HG02938 (cell line): ENCODE measurements at regions not wholly inside any gene's neighbourhood (a gene's known extent, or its start where the extent isn't known, plus 50 kb on each side); places are given as distances from the start of the nearest gene placed in this dataset.
"Not testable (repeated sequence)": the region's sequence is repeated elsewhere in the genome, so short reads cannot be mapped to it uniquely, and the experiment has no call there.

Source experiments
- ATAC-seq: cut with Tn5 transposase; IDR thresholded peaks from one replicate; pipeline ENCODE4 v1.9.1; 2021; ENCODE audit warnings: mild to moderate bottlenecking, moderate library complexity; ENCODE audit not compliant: unreplicated experiment

DNA sequence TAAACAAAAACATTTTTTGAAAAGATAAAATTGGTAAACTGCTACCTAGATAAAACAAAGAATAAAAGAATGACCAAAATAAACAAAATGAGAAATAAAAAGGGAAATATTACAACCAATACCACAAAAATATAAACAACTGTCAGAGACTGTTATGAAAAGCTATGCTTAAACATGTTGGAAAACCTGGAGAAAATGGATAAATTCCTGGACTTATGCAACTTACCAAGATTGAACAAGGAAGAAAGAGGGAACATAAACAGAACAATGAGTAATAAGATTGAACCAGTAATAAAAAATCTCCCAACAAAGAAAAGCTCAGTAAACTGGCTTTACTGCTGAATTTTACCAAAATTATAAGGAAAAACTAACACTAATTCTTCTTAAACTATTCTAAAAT, 518.7 kb downstream of the GRXCR1 start:
- no peak for ATAC-seq

DNA sequence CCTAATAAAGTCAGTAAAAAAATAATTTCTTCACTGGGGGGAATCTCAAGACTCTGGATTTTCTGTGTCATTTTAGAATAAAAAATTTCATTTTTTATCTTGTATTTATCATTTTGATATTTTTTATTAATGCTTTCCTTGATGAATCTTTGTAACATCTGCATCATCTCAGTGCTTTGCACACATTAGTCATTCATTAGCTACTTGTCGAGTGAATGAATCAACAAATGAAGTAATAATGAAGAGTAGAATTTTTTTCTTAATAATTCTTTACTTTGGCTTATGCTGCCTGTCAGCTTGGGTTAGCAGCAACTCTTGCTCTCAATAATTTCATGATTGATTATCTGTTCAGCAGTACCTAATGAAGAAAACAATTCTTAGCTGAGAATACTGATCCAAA, 530.8 kb downstream of the GRXCR1 start:
- ATAC-seq: no peak

DNA sequence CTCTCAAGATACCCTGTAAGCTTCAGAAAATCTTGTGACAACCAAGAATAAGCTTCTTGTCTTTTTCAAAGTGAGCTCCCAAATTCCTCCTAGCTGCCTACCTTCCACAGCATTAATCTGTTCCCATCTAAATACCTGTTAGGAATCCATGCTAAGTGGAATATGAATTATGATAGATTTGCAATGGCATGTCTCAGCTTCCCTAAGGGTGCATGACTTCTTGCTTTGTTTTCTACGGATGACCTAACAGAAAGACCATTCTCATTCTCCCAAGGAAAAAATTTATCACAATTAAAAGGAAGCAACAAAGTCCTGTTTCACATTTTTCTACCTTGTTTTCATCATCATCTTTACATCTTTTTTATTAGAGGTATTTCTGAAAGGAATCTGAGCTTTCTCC, 532.7 kb downstream of the GRXCR1 start:
- no peak for ATAC-seq

DNA sequence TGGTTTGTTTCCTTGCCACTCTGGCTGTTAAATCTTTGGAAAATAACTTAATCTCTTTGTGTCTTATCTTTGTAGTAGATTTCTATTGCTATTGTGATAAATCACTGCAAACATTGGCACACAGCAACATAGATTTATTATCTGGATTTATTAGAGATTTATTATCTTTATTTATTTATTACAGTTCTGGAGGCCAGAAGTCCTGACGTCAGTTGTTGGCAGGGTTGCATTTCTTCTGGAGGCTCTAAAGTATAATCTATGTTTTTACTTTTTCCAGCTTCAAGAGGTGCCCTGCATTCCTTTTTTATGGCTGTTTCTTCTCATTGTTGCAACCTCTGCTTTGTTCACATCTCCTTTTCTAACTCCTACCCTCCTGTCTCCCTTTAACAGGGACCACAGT, 542.8 kb downstream of the GRXCR1 start:
- no peak for ATAC-seq

DNA sequence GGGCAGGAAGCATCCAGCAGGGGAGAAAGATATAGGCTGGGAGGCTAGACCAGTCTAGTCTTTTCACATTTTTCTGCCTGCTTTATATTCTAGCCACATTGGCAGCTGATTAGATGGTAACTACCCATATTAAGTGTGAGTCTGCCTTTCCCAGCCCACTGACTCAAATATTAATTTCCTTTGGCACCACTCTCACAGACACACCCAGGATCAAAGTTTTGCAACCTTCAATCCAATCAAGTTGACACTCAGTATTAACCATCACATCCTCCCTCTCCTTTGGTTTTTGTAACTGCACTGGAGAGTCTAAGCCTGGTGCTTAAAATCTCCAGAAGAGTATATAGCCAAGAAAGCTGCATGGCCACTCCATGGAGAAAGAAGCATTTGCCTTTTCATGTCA, 560.4 kb downstream of the GRXCR1 start:
- ATAC-seq: no peak

DNA sequence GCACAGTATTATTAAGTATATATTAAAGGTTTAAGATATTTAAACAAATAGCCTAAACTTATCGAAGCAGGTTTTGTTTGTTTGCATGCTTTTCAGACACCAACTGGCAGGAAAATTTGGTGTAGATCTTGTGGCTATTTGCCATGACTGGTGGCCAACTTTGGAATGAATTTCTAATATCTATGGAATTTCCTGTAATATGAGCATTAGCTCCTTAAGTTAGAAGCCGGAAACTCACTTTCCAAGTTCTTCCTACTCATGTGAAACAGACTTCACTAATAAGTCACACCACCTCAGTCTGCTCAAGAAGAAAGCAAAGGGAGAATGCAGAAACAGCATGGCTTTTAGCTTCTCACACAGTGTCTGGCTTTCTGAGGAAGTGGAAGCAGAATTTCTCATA, 563.9 kb downstream of the GRXCR1 start:
- no peak for ATAC-seq

DNA sequence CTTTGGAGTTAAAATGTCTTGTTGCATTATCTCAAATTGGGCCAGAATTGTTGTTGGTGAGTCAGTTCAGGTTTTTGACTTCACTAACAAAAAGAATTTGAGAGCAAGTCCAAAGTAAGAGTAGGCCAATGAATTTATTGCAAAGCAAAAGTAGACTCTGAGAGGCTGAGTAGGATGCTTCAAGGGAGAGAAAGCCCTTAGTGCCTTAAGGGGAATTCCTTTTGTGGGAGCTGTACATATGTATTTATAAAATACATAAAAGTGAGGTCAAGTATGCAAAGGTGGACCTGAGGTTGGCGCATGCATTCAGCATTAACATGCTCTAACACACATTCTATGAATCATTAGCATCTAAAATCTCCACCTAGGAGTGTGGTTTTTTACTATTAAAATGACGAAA, 565.4 kb downstream of the GRXCR1 start:
- ATAC-seq: no peak

DNA sequence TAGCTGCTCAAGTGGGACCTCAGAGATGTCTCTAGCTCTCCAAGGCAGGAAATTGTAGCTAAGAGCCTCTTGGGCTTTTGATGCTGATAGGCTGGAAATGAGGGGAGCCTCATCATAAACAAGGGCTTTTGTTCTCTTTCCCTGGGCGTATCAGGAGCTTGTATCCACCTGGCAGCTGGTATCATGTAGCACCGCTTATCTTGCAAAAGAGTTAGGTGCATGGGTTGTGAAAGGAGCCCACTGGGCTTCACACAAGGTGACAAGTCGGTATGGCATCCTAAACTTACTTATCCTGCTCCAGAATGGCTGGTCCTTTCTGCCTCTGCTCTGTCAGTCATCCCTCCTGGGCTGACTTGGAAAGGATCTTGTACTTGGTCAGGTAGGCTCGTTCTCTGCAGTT, 565.8 kb downstream of the GRXCR1 start:
- no peak for ATAC-seq

DNA sequence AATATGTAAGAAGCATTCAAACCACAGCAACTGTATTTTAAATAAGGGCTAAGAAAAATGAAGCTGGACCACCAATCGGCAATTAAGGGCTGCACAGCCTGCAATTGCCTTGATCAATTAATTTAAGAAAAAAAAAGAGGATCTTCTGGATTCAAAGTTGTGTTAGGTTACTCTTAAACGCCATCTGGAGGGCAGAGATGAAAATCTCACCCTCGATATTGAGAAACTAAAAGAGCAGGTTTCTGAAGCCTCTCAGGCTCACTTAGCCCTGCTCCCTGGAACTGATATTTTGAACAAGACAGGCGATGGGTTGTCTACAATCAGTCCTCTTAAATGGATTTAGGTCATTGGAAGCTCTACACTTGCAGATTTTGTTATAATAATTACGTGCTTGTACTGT, 579.4 kb downstream of the GRXCR1 start:
- ATAC-seq: no peak

DNA sequence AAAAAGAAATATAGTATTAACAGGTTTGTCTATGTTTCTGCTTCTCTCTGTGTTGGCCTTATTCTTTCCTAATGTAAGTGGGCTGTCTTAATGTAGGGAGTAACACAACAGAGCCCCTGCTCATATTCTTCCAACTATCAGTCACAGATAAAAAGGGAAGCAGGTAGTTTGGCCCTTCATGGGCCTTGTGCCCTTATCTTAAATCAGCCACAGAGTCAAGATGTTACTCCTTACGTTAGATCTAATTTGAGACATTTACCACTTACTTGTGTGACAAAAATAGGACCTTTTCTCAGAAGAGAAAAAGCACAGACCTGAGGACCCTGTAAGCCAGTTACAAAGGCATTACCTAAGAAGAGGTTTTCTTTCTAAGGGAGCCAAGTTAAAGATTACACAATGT, 589.0 kb downstream of the GRXCR1 start:
- no peak for ATAC-seq

DNA sequence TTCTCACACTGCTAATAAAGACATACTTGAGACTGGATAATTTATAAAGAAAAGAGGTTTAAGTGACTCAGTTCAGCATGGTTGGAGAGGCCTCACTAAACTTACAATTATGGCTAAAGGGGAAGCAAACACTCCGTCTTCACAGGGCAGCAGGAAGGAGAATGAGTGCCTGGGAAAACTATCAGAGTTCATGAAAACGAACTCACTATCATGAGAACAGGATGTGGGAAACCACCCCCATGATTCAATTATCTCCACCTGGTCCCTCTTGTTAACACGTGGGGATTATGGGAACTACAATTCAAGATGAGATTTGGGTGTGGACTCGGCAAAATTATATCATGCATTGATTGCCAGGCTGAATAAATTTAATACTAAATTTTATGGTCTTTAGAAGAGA, 592.7 kb downstream of the GRXCR1 start:
- no peak for ATAC-seq

DNA sequence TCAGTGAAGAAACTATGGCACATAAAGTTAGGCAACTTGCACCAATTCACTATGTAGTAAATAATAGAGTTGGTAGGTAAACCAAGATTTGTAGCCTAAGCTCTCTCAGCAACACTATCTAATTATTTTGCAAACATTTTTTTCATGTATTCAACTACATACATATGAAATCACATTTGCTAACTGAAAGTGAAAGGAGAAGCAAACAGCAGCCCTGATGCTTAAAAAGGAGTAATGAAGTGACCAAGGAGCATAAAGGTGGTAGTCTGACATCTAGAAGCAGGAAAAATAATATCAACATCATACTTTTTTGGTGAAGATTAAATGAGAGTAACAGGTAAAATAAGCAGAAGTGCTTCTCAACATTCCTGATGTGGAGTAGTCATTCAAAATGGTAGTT, 603.7 kb downstream of the GRXCR1 start:
- no peak for ATAC-seq

DNA sequence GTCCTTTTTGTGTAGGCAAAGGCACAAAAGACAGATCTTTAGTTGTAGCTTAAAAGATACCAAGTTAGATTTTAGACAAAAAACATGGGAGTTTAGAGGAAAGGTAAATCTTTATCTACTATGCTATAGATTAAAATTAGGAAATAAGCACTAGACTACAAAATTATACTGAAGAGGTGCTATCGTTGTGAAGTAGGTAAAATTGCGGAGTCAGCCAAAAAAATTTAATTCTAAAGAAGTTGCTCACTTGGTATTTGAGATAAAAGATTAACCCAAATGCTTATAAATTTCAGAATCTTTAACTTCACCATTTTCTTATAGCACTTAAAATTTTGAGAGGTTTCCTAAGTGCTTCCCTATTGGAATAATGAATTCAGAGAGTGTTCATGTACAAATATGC, 604.1 kb downstream of the GRXCR1 start:
- no peak for ATAC-seq

DNA sequence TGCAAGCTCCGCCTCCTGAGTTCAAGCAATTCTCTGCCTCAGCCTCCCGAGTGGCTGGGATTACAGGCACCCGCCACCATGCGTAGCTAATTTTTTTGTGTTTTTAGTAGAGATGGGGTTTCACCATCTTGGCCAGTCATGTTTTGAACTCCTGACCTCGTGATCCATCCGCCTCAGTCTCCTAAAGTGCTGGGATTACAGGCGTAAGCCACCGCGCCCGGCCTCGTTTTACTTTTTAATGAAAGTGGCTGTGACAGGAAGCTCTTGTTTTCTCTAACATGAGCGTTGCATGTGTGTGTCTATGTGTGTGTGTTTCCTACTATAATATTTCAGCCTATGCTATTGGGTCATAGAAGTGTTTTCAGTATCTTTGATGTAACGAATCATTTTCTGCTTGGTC, 613.3 kb downstream of the GRXCR1 start:
- not testable (repeated sequence) for ATAC-seq

DNA sequence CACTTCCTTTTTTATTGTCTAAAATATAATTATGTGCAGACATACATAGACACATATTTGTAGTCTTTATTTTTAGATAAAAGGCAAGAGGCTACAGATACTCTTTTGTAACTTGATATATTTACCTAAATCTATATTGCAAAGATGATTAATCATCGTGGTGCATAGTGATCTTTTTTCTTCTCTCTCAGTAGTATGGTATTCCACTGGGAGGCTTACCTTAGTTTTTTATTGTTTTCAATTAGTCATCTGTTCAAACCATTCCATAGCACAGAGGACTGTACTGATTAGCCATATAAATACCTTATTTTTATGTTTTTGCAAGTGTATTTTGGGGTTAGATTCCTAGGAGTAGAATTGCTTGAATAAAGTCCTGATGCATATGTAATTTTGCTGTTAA, 619.7 kb downstream of the GRXCR1 start:
- ATAC-seq: no peak

DNA sequence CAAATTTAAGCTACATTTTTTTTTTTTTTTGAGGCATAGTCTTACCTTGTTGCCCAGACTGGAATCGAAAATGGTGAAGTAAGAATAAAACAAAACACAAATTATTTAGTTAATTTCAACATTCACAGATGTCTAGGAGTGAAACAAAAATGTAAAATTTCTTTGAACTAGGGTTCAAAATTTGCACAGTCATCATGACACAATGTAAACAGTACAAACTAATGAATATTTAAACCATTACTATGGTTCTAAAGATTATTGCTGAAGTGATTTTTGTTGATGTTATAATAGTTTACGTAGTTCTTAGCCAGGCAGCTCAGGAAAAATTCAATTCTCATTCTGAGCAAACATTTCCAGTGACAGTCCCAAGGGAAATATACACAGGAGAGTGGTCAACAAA, 633.1 kb downstream of the GRXCR1 start:
- no peak for ATAC-seq

DNA sequence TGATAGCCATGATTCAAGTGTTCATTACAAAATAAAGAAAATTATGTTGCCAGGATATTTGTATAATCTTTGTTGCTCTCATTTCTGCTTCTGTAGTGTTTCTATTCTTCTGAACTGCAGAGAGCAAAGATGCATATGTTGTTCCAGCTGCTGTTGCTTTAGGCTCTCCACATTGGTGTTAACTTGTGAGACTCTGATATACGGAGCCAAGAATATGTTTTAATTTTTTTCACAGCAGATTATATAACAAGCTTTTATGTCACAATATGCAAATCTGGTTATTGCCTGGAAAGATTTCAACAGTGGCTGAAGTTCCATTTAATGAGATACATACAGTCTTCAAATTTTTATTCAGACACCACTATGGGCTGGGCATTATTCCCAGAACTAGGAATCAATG, 655.0 kb downstream of the GRXCR1 start:
- ATAC-seq: no peak

DNA sequence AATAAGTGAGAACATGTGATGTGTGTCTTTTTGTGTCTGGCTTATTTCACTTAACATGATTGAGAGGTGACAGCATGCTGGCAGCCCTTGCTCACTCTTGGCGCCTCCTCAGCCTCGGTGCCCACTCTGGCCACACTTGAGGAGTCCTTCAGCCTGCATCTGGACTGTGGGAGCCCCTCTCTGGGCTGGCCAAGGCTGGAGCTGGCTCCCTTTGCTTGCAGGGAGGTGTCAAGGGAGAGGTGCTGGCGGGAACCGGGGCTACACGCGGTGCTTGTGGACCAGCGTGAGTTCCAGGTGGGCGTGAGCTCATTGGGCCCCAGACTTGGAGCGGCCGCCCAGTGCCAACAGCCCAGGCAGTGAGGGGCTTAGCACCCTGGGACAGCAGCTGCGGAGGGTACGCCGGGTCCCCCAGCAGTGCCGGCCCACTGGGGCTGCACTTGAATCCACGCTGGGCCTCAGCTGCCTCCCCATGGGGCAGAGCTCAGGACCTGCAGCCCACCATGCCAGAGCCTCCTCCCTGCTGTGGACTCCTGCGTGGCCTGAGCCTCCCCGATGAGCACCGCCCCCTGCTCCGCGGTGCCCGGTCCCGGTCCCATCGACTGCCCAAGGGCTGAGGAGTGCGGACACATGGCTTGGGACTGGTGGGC, 658.6 kb downstream of the GRXCR1 start:
- ATAC-seq: no peak

DNA sequence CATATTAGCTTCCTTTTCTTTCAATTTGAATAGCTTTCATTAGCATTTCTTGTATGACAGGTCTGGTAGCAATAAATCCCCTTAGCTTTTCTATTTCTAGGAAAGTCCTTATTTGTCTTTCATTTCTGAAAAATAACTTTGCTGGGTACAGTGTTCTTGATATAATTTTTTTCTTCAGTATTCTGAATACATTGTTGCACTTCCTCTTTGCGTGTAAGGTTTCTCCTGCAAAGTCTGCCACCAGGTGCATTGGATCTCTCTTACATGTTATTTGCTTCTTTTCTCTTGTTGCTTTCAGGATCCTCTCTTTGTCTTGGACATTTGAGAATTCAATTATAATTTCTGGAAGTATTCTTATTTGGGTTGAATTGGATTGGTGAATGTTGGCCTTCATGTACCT, 663.7 kb downstream of the GRXCR1 start:
- ATAC-seq: no peak

DNA sequence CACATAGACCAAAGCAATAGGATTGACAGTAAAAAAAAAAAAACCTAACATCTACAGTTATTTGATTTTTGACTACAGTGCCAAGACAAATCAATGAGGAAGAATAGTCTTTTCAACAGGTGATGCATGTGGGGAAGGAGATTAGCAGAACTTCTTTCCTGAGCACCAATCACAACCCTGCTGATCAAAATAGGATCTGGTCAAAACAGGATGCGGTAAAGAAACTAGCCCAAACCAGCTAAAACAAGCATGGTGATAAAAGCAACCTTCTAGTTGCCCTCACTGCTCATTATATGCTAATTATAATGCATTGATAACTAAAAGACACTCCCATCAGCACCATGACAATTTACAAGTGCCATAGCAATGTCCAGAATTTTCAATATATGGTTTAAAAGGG, 667.5 kb downstream of the GRXCR1 start:
- no peak for ATAC-seq

DNA sequence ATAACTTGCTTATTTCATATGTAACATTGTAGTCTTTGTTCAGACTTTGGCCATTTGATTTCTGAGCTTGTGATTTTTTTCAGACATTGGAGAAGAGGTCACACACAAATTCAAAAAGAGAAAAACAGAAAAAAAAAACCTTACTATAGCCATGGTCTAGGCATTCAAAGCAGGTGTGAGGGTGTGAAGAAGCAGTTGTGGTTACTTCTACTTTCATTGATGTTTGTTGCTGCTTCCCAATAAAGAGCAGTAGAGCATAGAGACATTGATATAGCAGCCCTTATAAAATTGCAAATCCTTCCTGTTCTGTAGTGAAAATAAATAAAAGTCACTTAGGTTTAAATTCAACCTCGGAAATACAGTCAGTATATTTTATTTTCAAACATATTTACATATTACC, 671.6 kb downstream of the GRXCR1 start:
- no peak for ATAC-seq

DNA sequence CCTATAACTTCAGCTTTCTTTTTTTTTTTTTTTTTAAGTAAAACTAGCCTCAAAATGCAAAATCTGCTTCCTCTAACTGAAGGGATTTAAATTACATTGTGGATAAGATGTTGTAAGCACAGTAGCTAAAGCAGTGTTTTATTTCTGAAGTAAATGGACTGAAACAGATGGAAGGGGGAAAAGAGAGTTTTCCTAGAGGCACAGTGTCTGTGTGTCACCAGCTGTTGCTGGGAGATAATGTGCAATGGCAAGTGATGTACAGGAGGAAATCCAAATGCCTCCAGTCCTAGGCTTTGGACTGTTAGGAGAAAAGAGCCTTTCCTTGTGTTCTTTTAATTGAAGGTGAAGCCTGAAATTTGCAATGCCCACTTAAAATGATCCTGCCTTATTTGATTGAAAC, 672.1 kb downstream of the GRXCR1 start:
- no peak for ATAC-seq

DNA sequence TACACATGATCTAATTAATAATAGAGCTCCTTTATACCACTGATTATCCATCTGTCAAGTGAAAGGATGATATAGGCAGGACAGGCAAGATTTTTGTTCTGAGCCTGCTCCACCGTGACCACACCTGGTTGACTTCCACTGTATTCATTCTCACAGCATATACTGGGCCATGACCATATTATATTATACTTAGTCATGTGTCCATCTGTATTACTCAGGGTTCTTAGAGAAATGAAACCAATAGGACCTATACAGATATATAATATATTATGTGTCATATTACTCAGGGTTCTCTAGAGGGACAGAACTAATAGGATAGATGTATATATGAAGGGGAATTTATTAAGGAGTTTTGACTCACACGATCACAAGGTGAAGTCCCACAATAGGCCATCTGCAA, 675.1 kb downstream of the GRXCR1 start:
- ATAC-seq: no peak

DNA sequence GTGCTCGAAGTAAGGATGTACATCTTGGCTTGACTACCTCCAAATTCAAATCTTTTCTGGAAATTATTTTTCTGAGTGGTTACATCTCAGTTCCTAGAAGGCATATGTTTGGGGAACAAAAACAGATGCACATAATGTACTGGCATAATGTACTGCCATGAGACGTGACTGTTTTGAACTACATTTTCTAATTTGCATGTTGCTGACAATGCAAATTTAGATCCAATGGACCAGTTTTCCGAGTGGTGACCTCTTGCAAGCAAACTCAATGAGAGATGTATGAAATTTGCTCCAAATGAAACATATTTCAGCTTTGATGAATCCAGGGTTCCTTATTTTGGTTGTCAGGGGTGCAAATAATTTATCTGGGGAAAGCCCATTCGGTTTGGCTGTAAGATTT, 694.3 kb downstream of the GRXCR1 start:
- ATAC-seq: no peak
